Fibroblast of skin of right biceps (primary cell): ENCODE measurements at regions not wholly inside any gene's neighbourhood (a gene's known extent, or its start where the extent isn't known, plus 50 kb on each side); places are given as distances from the start of the nearest gene placed in this dataset.

Experiments
- DNase-seq: peaks from one replicate; pipeline ENCODE4 v3.0.0-alpha.2; 2013

DNA sequence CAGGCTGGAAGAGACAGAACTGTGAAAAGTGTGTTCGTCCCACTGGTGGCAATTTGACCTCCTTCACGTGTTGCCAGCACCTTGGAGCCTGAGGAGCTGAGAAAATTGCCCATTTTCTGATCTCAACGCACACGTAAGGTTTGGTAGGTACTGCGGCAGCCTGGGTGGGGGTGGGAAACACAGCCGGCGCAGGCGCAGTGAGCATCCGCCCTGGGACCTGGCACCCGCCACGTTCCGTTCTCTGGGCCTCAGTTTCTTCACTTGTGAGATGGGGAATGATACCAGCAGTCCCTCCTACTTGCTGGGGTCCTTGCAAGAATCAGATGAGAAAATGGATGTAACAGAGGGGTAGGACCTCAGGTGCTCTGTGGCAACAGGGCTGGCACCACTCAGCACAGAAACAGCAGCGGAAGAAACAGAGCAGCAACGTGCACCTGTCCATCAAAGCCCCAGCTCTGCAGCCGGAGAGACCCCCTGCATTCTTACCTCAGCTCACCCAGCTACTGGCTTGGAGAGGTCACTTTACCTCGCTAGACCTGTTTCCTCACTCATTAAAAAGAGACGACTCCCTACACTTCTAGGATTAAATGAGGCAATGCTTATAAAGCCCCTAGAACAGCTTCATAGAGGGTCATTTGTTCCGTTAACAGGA lies 458.0 kb upstream of the ID2 start:
- DNase-seq: no peak

DNA sequence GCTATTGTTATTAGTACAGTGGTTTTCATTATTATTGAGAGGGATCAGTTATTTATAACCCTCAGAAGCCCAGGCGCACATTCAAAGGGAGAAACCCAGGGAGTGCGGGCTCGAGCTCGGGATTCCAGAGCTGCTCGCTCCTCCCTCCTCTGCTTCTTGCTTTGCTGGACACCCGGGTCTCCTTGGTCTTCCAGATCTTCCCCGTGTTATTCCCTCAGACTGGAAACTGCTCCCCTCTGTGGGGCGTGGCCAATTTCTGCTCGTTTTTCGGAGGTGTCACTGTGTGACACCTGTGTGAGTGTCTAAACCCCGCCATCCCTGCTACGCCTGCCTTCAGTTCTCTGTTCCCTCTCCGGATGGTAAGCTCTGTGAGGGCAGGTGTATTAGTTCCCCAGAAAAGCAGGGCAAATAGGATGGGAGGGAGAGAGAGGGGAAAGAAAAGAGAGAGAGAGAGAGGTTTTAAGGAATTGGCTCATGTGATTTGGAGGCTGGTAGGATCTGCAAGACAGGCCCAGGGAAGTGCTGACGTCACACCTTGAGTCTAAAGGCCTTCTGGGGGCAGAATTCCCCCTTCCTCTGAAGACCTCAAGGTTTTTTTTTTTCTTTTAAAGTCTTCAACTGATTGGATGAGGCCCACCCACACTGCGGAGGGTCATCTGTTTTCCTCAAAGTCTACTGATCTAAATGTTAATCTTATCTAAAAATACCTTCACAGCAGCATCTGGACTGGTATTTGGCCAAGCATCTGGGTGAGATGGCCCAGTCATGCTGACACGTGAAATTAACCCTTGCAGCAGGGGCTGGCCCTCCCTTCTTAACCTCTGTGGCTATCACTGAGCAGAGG lies 457.3 kb upstream of the ID2 start:
- no peak for DNase-seq

DNA sequence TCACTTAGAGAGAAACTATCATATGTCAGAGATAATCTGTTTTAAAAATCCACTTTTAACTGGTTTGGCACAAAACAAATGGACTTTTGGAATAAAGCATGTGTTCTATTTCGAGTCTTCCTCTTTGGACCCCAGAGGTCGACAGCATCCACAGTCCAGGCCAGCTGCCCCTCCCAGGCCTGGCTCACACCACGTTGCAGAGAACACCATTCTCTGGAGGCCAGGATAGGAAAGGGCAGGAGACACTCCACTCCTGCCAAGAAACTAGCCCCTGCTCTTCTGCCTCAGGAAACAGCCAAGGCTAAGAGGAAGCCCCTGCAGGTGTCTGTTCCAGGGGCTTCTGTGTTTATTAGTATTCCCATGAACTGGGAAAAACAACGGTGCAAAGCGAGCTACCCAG lies 456.6 kb upstream of the ID2 start:
- DNase-seq: no peak

DNA sequence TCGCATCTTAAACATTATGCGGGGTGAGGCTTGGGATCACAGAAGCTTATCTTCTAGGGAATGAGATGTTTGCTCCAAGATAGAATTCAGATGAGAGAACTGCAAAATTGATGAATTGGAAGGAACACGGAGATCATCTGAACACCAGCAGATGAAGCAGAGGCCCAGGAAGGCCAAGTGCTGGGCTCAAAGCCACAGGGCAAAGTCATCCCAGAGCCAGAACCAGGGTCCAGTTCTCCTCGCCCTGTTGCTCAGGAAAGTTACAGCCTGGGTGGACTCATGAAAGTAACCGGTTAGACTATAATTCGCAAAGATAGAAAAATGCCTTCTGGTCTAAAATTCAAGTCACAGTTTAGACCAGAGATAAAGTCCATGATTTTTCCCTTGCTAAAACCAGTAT lies 456.1 kb upstream of the ID2 start:
- DNase-seq: no peak

DNA sequence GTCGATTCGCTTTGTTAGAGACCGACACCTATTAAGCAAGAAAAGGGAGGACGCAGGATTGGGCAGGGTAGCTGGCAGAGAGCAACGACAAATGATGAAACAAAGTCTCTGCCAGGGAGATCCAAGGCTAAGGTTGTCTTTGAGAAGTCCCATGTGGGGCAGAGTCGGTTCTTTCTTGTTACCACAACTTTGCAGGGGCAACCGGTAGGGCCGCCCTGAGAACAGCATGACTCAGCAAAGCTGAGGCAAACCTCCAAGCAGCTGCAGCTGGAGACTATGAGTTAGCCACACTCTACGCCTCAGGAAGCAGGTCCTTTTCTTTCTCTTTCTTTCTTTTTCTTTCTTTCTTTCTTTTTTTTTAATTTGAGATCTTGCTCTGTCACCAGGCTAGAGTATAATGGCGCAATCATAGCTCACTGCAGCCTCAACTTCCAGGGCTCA lies 452.3 kb upstream of the ID2 start:
- DNase-seq: peak; percentile 69

DNA sequence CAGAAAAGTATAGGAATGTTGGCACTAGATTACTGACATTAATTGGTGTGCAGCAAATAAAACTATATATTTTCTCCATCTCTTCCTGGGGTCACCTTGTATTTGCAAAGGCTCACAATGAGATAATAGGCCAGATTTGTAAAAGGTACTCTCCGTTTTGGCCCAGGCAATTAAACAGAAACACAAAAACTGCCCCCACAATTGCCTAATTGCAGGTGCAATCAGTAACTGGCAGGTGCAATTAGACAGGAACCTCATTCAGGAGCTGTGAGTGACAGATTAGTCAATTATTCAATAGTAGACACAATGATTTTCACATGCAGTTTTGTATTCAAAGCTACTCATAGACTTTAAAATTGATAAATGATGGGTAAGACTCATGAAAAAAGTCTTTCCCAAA lies 451.4 kb upstream of the ID2 start:
- no peak for DNase-seq

DNA sequence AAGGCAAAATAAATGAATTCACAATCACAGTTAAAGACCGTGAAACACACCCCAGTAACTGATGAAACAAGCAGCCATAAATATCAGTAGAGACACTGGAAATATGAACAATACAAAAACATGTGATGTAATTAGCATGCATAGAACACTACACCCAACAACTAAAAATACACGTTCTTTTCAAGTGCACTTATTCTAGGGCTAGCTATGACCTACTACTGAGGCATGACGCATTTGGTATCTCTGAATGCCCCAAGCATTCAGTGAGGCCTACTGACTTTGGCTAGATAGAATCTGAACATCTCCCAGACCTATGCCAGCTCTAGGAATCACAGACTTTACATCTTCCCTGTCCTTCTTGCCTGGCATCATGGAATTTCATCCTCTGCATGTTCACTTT lies 450.0 kb upstream of the ID2 start:
- no peak for DNase-seq

DNA sequence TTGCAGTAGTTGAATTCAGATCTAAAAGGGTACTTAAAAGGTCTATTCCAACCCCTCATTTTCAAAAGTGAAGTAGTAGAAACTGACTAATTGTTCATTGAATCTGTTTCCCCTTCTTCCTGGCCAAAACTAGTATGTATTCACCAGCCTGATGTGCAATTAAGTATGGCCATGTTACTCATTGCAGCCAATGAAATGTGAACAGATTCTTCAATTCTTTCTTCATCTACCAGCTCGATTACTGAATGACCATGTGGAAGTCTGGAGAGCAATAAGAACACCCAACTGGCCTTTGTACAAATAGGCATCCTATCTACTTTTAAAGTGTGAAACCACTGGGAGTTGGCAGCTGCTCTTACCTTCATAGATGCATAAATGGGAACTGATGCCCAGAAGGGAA lies 449.0 kb upstream of the ID2 start:
- DNase-seq: no peak

DNA sequence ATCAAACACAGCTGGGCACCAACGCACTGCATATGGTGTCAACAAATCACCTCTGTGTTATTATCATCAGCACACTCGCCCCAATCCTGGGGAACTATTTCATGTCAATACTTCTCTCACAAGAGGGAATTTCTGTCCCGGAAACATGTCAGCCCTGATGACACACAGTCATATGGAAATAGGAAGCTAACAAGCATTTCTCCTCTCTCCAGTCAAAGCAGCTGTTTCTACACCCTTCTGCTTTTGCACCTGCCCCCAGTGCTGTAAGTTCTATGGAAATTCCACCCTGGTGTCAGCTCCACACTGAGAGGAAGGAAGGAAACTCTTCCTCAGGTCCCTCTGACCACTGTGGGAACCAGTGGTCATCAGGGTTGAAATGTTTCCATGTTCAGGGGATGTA lies 447.6 kb upstream of the ID2 start:
- no peak for DNase-seq

DNA sequence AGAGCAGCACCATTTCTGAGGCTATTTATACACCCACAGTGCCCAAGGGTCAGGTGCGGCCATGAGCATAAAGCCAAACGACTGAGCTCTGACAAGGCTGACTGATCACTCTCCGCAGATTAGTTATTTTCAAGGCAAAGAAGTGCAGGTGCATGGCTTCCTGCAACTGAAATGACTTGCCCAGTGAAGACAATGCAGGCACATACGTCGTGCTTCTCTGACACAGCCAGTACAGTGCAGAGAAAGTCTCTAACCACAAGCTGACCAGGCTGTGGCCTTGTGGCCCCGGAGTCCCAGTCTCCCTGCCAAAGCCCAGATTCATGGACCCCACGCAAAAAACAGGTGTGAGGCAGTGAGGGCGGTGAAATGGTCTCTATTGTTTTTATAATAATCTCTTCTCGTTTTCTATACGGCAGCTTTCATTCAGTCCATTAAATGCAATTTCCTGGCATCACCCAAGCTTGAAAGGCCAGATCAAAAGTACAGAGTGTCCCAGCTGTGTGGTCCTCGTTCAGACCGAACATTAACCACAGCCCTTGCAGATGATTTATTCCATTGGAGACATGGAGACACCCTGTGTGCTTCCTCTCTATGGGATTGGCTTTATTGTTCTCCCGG lies 447.0 kb upstream of the ID2 start:
- no peak for DNase-seq

DNA sequence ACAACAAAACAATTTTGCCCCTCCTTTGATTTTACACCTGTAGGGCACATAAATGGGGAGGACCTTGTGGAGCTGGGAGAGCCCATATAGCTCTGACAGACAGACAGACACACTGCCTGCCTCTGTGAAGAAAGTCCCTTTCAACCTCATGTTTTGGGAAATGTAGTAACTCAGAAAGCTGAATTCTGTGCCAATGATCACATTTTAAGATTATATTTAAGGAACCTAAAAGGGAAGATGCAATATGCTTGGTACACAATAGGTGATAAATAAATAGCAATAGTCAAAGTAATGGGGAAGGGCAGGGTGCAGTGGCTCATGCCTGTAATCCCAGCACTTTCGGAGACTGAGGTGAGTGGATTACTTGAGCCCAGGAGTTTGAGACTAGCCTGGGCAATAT lies 446.4 kb upstream of the ID2 start:
- no peak for DNase-seq

DNA sequence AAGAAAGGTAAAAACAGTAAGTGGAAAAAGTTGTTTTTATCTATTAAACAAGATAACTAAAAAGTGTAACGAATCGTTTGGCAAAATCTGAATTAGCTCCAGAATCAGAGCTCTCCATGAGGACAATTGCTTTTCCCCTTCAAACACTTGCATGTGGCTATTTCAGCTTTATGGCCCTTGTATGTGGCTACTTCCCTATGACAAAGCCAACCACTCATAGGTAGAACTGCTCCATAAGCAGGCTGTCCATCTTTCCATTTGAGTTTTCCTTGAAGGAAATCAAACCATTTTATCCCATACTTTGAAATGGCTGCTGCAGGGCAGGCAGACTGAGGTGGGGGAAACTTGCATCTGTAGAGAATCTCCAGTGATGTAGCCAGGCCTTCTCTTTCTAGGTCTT lies 445.5 kb upstream of the ID2 start:
- no peak for DNase-seq

DNA sequence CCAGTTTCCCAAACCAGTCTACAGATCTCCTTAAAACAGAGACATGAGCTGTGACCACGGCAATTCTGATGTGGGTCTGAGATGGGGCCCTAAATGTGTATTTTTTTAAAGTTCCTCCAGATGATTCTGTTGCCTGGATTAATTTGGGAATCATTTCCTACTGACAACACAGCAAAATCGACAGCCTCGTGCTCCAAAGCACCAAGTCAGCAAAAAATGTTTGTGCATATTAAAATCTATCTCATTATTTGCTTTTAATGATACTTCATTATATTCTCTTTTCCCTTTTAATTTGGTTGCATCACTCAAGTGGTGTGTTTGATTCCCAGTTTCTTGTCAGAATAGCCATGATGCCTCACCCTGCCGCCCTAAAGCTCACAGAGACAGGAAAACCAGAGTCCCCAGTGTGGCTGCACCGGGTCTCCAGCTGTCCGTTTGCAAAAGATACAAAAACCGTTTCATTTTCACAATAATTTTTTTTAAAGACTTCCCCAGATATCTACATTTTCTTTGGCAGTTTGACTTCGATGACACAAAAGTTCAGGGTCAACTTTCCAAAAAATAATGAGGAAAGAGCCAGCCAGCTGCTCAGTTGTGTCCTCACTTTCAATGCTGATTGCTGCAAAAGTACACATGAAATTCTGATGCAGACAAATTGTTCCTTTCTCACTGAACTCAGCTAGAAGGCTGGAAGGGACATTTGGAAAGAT lies 443.2 kb upstream of the ID2 start:
- no peak for DNase-seq

DNA sequence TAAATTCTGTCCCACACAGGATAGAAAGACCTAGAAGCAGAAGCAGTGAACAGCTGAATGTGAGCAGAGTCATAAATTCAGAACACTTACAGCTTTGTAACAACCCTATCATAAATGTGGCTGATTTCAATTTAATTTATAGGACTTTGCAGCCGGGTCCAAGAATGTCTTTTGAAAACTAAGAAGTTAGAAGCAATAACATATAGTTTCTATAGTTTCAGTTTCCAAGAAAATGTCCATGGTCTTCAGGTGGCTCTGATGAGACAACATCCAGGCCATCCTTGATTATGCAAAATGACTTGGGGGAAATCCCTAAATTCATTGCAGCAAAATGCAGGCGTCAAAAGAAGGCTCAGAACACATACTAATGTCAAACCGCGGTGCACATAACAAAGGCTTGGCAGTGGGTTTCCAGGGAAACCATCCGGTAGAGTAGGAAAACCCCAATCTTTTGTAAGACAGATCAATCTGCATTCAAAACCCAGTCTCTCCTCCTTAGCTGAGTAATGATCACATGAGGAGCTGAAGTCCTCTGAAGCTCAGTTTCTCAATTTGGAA lies 442.2 kb upstream of the ID2 start:
- DNase-seq: peak; percentile 8

DNA sequence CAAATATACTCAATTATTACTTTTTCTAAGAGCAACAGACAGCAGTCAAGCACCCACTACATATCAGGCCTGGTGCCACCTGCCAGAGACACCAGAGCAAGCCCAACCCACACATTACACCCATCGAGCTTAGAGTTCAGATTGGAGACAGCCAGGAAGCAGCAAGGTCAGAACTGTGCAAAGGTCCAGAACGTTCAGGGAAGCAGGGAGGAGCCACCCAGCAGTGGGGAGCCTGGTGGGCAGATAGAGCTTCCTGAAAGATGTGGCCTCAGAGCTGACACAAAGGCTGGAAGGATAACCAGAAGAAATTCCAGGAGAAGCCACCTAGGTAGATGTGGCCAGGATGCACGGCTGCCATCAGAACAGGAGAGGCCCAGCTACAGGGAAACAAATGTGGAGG lies 440.5 kb upstream of the ID2 start:
- no peak for DNase-seq

DNA sequence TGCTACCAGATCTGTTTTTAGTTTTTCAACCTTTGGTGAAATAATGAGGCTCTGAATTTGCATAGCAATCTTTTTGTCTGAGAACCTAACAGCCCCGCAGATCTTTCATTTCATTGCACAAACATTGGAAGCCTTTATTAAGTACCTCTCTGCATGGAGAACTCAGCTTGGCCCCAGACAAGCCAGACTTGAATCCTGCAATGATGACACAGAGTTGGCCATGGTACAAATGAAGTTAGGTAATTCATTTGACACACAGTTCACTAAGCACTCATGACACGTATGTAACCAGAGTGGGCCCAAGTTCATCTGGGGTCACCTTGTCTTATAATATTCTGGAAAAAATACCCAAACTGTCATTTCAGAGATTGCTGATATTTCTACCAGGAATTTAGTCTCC lies 439.1 kb upstream of the ID2 start:
- DNase-seq: peak; percentile 46

DNA sequence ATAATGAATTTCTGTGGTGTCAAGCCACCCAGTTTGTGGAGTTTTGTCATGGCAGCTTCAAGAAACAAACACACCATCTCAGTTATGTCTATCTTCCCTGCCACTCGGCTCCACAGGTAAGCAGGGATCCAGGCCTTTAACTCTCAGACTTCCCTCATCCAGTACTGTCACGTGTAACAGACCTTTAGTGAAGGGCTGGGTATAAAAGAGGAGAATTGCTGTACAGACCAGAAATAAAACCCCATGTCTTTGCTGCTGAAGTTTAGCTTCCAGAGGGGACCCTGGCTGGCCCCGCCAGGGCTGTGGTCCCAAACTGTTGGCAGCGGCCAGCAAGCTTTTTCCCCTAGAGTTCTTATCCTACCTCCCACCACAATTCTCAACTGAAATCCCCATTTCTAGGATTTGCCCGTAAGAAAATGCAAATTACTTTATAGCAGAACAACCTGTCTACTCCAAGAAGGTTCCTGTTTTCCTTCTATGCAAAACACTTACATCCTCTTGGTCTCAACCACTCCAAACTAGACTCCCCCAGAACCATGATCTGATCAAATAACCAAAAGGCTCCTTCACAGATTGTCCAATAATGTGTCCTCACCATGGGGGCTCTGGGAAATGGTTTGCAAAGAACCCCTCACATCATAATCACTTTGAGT lies 438.0 kb upstream of the ID2 start:
- DNase-seq: no peak

DNA sequence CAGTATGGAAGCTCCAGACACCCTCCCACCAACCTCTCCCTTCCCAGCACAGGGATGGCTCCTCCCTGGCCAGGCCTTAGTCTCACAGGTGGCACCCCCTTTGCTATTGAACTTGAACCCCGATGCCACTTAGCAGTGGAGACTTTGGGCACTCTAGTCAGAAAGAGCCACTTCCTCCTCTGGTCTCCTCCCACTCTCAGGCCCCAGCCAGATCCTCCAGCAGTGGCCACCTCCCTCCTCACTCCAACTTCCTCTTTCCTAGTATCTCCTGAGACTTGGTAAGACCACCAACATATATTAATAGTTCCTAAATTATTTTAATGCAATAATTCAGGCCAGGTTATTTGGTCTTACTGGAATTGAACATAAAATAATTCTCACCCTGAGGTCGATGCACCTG lies 437.2 kb upstream of the ID2 start:
- no peak for DNase-seq

DNA sequence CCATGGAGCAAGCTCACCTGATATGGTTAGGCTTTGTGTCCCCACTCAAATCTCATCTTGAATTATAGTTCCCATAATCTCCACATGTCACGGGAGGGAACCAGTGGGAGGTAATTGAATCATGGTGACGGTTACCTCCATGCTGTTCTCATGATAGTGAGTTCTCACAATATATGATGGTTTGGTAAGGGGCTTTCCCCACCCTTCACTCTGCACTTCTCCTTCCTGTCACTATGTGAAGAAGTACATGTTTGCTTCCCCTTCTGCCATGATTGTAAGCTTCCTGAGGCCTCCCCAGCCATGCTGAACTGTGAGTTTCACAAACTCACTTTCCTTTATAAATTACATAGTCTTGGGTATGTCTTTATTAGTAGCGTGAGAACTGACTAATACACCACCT lies 435.7 kb upstream of the ID2 start:
- DNase-seq: no peak

DNA sequence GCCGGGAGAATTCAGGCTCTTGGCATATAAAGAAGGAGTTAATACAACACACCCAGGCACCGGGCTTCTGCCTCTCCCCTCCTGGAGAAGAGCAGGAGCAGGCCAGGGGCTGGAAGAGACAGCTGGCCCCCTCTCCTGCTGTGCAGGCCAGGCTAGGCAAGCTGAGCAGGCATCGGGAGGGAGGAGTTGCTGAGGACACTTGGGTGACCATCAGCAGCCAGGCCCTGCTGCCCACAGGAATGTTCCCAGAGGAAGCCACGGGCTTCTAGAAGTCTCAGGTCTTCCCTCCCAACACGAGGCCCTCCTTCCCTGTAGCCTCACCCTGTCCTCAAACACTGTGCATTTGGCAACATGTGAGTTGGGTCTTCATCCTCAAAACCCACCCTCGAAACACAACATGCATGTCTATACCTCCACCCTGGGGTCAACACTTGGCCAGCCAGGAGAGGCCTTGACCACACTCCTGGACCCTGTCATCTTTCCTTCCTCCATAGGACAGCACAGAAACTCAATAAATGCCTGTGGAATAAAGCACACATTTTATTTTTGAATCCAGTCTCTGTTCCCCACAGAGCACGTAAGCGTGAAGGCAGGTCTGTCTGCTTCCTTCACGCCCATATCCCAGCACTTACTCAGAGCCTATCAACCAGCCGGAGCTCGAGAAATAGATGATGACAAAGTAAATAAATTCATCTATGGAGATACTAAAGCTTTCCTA lies 433.8 kb upstream of the ID2 start:
- no peak for DNase-seq

DNA sequence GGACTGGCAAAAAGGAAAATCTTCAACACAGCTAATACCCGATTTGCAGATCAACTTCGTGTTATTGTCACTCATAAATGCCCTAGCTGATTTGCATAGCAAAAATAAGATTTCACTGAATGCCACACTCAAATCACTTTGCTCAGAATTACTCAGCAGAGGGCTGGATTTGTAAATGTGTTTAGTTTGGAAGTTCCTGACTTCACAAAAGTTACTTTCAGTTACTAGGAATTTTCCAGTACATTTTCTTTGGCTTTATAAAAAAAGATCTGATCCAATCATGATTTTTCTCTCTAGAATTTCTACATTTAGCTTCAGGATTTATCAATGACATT lies 433.3 kb upstream of the ID2 start:
- no peak for DNase-seq

DNA sequence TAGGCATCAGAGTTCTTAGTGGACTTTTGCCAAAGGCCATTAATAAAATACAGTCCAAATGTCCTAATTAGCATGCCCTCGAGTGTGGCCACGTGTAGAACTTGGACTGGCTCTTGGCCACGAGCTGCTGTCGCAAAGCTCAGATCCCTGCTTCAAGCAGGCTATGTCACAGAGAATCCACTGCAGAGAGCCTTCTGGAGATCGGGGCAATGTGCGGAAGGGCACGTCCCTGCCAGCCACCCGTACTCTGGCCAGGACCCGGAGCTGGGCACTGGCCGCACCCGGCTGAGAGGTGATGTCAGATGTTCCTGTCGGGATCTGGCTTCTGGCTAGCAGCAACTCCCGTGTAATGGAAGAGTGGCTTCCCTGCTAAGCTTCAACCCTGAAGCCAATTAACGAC lies 432.7 kb upstream of the ID2 start:
- no peak for DNase-seq
